Spleen (tissue), 11 donors: ENCODE measurements at regions not wholly inside any gene's neighbourhood (a gene's known extent, or its start where the extent isn't known, plus 50 kb on each side); places are given as distances from the start of the nearest gene placed in this dataset.

Source experiments
- DNase-seq: peaks from one replicate; pipeline ENCODE4 v3.0.0-alpha.2; 2020
- H3K27ac ChIP-seq, 8 donors: fragments of 200-600 bp; sonication (generic) in 7 of 8; 1 replicate in 4 of 8; 2 replicates in 4 of 8; pipeline versions ENCODE4 v1.5.0 to v1.8.0; 2016 to 2021; ENCODE audit warnings: inconsistent platforms in 4 of 8, mild to moderate bottlenecking in 4 of 8, moderate library complexity in 1 of 8
- H3K27me3 ChIP-seq, 7 donors: fragments of 200-600 bp; sonication (generic) in 6 of 7; replicated peaks in 1 of 7; 1 replicate in 4 of 7; 2 replicates in 3 of 7; pipeline versions ENCODE4 v1.5.0 to v1.8.0; 2016 to 2021; ENCODE audit warnings: inconsistent platforms in 3 of 7, mild to moderate bottlenecking in 1 of 7
- H3K36me3 ChIP-seq, 6 donors: fragments of 200-600 bp; sonication (generic) in 5 of 6; 1 replicate in 4 of 6; 2 replicates in 2 of 6; pipeline versions ENCODE4 v1.5.0 to v1.8.0; 2016 to 2021; ENCODE audit warnings: inconsistent platforms in 2 of 6
- H3K4me1 ChIP-seq, 6 donors: fragments of 200-600 bp; sonication (generic) in 5 of 6; 1 replicate in 3 of 6; 2 replicates in 3 of 6; pipeline versions ENCODE4 v1.5.0 to v1.8.0; 2016 to 2021; ENCODE audit warnings: inconsistent platforms in 3 of 6
- H3K4me3 ChIP-seq, 8 donors: fragments of 200-600 bp; sonication (generic) in 7 of 8; 1 replicate in 4 of 8; 2 replicates in 4 of 8; pipeline versions ENCODE4 v1.5.0 to v1.8.0; 2016 to 2021; ENCODE audit warnings: inconsistent platforms in 4 of 8, mild to moderate bottlenecking in 4 of 8, moderate library complexity in 2 of 8
- H3K9me3 ChIP-seq, 8 donors: fragments of 200-600 bp; sonication (generic) in 7 of 8; 1 replicate in 4 of 8; 2 replicates in 4 of 8; pipeline versions ENCODE4 v1.5.0 to v1.8.0; 2016 to 2021; ENCODE audit warnings: inconsistent platforms in 4 of 8
- CTCF ChIP-seq, 11 experiments: fragments of 200-600 bp in 7 of 11; fragments of 450-650 bp in 4 of 11; sonication (generic) in 4 of 11; IDR thresholded peaks in 8 of 11; conservative IDR thresholded peaks in 3 of 11; 1 replicate in 7 of 11; 2 replicates in 4 of 11; pipeline versions ENCODE4 v1.4.0 to v1.8.0; 2016 to 2021; ENCODE audit warnings: antibody characterized with exemption in 11 of 11, inconsistent platforms in 4 of 11, mild to moderate bottlenecking in 1 of 11
- POLR2A ChIP-seq, 3 donors: fragments of 450-650 bp; IDR thresholded peaks; one replicate each; pipeline ENCODE4 v1.5.1; 2017; ENCODE audit warnings: antibody characterized with exemption in 3 of 3, mild to moderate bottlenecking in 1 of 3
- POLR2AphosphoS5 ChIP-seq, 3 donors: sonication (generic); formaldehyde crosslinking; IDR thresholded peaks; one replicate each; pipeline ENCODE4 v1.5.1; 2017; ENCODE audit warnings: antibody characterized with exemption in 3 of 3
- WGBS, 5 donors: extraction: QIAGEN DNeasy Blood & Tissue Kit in 3 of 5; methylation state at CpG; one replicate each; pipeline versions ENCODE4 v1.1.5 to v1.1.7; 2013 to 2018; 5-methylcytosine and 5-hydroxymethylcytosine counted together
- intact Hi-C: fragments of 100-400 bp; cut with DNase I; formaldehyde crosslinking; loops from one replicate; pipeline ENCODE4 v1.15.0; 2023; ENCODE audit warnings: low total_unique reads
- donor health status: healthy with polysubstance abuse.
- donor health status: DM: no; HTN: no; CAD: no; lungs with moderate emphysema.
- donor health status: DM: no; HTN: no; CAD: no.
- donor health status: Bipolar disorder and iron deficiency.
- donor health status: healthy.
- donor health status: DM: no; HTN: no; CAD: no.
- donor health status: DM: yes; HTN: yes; CAD: no.

DNA sequence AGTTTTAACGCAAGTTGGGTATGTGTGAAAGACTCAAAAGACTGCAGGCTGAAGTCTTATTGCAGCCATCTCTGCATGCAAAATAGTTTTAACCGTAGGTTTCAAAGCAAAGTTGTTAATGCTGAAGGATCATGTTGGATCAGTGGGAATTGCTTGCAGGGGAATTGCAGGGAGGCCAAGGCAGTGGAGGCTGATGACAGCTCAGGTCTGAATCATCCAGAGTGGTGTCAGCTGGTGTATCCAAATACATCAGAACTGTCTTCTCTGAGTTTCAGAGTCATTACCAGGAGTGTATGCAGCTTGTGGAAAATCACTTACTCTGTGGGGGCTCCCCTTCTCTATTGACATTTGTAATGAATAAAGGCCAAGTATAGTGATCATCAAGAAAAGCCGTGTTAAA, 435.7 kb downstream of the SH3GL2 start:
- 73 to 86% (median 81%) methylated on average over 3 of the region's 3 CpGs for WGBS, 5 donors
- DNase-seq, result no peak
- Histone ChIP-seq H3K27ac (no peak overlapping the region), H3K4me1 (no peaks in the 10 kb centered on the region), H3K36me3 (no peaks in the 10 kb centered on the region), H3K9me3 (peaks cover 2 to 23% (median 10%) of the 10 kb centered on the region in 8 donors), H3K27me3 (no peaks in the 10 kb centered on the region), H3K4me3 (no peak overlapping the region)
- intact Hi-C loops, result no loop called here
- TF ChIP-seq POLR2AphosphoS5 (IDR thresholded peaks at IDR 0.05) (no peak), POLR2A (IDR thresholded peaks at IDR 0.05) (no peak), CTCF (IDR thresholded peaks at IDR 0.05 in 8 of 11, conservative IDR thresholded peaks at IDR 0.05 in 3 of 11) (no peak)

DNA sequence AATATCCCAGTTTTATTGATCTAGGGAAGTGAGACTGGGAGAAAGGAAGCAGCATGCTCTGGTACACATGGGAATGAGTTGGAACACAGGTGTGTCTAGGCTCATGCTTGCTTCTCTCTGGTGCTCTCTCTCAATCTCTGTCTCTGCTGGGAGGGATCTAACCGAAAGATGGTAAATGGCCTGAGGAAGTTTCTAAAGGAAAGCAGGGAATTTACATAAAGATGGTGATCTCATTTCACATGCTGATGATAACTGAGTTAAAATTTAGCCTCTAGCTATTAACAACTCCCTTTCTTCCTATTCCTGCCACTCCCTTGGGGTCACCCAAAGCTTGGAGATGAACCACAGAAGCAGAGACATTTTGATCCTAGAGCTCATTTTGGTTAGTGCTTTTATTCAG, 436.2 kb downstream of the SH3GL2 start:
- no peak for TF ChIP-seq POLR2A (IDR thresholded peaks at IDR 0.05)
- no peak for TF ChIP-seq POLR2AphosphoS5 (IDR thresholded peaks at IDR 0.05)
- no peak for TF ChIP-seq CTCF (IDR thresholded peaks at IDR 0.05 in 8 of 11, conservative IDR thresholded peaks at IDR 0.05 in 3 of 11)
- no peak overlapping the region for H3K27ac ChIP-seq
- no peak overlapping the region for H3K4me3 ChIP-seq
- H3K27me3 ChIP-seq, result no peaks in the 10 kb centered on the region
- H3K4me1 ChIP-seq, result no peaks in the 10 kb centered on the region
- H3K36me3 ChIP-seq, result no peaks in the 10 kb centered on the region
- DNase-seq, result no peak
- H3K9me3 ChIP-seq, result peaks cover 2 to 23% (median 12%) of the 10 kb centered on the region in 8 donors
- WGBS, 5 donors, result 82 to 90% (median 88%) methylated on average over 1 of the region's 1 CpG
- intact Hi-C loops, result no loop called here

- Histone ChIP-seq H3K4me3 (no peak overlapping the region), H3K27me3 (no peaks in the 10 kb centered on the region), H3K27ac (no peak overlapping the region), H3K4me1 (no peaks in the 10 kb centered on the region), H3K36me3 (no peaks in the 10 kb centered on the region), H3K9me3 (peaks cover 2 to 23% (median 12%) of the 10 kb centered on the region in 8 donors)
- intact Hi-C loops, result no loop called here
- WGBS, 5 donors, result 47 to 68% (median 56%) methylated on average over 1 of the region's 1 CpG
- DNase-seq, result no peak
- TF ChIP-seq POLR2AphosphoS5 (IDR thresholded peaks at IDR 0.05), result no peak
- no peak for TF ChIP-seq CTCF (IDR thresholded peaks at IDR 0.05 in 8 of 11, conservative IDR thresholded peaks at IDR 0.05 in 3 of 11)
- TF ChIP-seq POLR2A (IDR thresholded peaks at IDR 0.05), result no peak
Measured at GRCh38 chr9:18017136-18017535, 438.3 kb downstream of the SH3GL2 start.

DNA sequence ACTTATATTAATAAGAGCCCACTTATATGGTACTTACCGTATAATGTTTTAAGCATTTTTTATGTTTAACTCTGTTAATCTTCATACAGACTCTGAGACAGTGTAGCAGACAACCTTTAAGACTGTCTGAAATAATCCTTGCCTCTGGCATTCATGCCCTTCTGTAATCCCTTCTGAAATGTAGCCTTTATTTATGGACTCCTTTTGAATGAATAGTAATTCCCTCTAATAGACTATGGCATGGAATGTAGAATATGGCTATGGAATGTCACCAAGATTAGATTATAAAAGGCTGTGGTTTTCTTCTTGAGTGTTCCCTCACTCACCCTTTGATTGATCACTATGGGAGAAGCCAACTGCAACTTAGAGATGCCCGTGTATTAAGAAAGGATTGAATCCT, 439.4 kb downstream of the SH3GL2 start:
- TF ChIP-seq CTCF (IDR thresholded peaks at IDR 0.05 in 8 of 11, conservative IDR thresholded peaks at IDR 0.05 in 3 of 11), result no peak
- no peak for TF ChIP-seq POLR2A (IDR thresholded peaks at IDR 0.05)
- TF ChIP-seq POLR2AphosphoS5 (IDR thresholded peaks at IDR 0.05), result no peak
- Histone ChIP-seq H3K9me3 (peaks cover 2 to 23% (median 12%) of the 10 kb centered on the region in 8 donors), H3K4me3 (no peak overlapping the region), H3K36me3 (no peaks in the 10 kb centered on the region), H3K27me3 (no peaks in the 10 kb centered on the region), H3K27ac (no peak overlapping the region), H3K4me1 (no peaks in the 10 kb centered on the region)
- 64 to 84% (median 83%) methylated on average over 2 of the region's 2 CpGs for WGBS, 5 donors
- DNase-seq, result no peak
- intact Hi-C loops, result no loop called here
